ENCODE measurements at regions not wholly inside any gene's neighbourhood (a gene's known extent, or its start where the extent isn't known, plus 50 kb on each side); places are given as distances from the start of the nearest gene placed in this dataset.

GRCh38 chr16:13781169-13781564, 138.8 kb upstream of the ERCC4 start:
- Histone ChIP-seq H3K9me3 (ENCODE audit: control insufficient read depth, insufficient read depth, low read depth, low read length) (no peaks in the 10 kb centered on the region), H3K36me3 (ENCODE audit: control insufficient read depth in 2 of 2, insufficient read depth in 1 of 2, low read length in 2 of 2) (no peaks in the 10 kb centered on the region), H3K4me1 (ENCODE audit: control insufficient read depth, insufficient read depth, low read length) (no peaks in the 10 kb centered on the region), H3K27ac (ENCODE audit: extremely low read depth, low read depth, low read length) (no peak overlapping the region), H3K4me3 (ENCODE audit: low read depth, low read length) (no peak overlapping the region)
- ChIA-PET POLR2A (no interaction called here), CTCF (no interaction called here)
- TF ChIP-seq ZNF585B (tag by site-specific recombination; IDR thresholded peaks at IDR 0.05) (no peak), ZNF239 (tag by site-specific recombination; IDR thresholded peaks at IDR 0.05) (no peak), ZNF157 (tag by site-specific recombination; IDR thresholded peaks at IDR 0.05) (no peak), PRDM10 (tag by site-specific recombination; IDR thresholded peaks at IDR 0.05) (no peak), BCL11A (tag by site-specific recombination; IDR thresholded peaks at IDR 0.05; ENCODE audit: low read depth) (no peak), ZNF174 (tag by site-specific recombination; IDR thresholded peaks at IDR 0.05) (no peak), ZBTB21 (tag by site-specific recombination; IDR thresholded peaks at IDR 0.05) (no peak), SP7 (tag by site-specific recombination; IDR thresholded peaks at IDR 0.05) (no peak), ZNF394 (tag by site-specific recombination; IDR thresholded peaks at IDR 0.05; ENCODE audit: borderline replicate concordance) (no peak), ZNF311 (tag by site-specific recombination; IDR thresholded peaks at IDR 0.05; ENCODE audit: borderline replicate concordance) (no peak), ZNF549 (tag by site-specific recombination; IDR thresholded peaks at IDR 0.05) (no peak), ZNF791 (tag by site-specific recombination; IDR thresholded peaks at IDR 0.05) (no peak), ZNF561 (tag by site-specific recombination; IDR thresholded peaks at IDR 0.05; ENCODE audit: borderline replicate concordance) (no peak), ZNF37A (tag by site-specific recombination; IDR thresholded peaks at IDR 0.05) (no peak), OVOL3 (tag by site-specific recombination; IDR thresholded peaks at IDR 0.05) (no peak), ZNF175 (tag by site-specific recombination; IDR thresholded peaks at IDR 0.05) (no peak)
- TF ChIP-seq, protein P1, sequence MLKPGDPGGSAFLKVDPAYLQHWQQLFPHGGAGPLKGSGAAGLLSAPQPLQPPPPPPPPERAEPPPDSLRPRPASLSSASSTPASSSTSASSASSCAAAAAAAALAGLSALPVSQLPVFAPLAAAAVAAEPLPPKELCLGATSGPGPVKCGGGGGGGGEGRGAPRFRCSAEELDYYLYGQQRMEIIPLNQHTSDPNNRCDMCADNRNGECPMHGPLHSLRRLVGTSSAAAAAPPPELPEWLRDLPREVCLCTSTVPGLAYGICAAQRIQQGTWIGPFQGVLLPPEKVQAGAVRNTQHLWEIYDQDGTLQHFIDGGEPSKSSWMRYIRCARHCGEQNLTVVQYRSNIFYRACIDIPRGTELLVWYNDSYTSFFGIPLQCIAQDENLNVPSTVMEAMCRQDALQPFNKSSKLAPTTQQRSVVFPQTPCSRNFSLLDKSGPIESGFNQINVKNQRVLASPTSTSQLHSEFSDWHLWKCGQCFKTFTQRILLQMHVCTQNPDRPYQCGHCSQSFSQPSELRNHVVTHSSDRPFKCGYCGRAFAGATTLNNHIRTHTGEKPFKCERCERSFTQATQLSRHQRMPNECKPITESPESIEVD (tag by site-specific recombination; IDR thresholded peaks at IDR 0.05), result no peak
- TF ChIP-seq, protein P2, sequence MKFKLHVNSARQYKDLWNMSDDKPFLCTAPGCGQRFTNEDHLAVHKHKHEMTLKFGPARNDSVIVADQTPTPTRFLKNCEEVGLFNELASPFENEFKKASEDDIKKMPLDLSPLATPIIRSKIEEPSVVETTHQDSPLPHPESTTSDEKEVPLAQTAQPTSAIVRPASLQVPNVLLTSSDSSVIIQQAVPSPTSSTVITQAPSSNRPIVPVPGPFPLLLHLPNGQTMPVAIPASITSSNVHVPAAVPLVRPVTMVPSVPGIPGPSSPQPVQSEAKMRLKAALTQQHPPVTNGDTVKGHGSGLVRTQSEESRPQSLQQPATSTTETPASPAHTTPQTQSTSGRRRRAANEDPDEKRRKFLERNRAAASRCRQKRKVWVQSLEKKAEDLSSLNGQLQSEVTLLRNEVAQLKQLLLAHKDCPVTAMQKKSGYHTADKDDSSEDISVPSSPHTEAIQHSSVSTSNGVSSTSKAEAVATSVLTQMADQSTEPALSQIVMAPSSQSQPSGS (tag by site-specific recombination; IDR thresholded peaks at IDR 0.05; ENCODE audit: low read depth), result no peak

DNA sequence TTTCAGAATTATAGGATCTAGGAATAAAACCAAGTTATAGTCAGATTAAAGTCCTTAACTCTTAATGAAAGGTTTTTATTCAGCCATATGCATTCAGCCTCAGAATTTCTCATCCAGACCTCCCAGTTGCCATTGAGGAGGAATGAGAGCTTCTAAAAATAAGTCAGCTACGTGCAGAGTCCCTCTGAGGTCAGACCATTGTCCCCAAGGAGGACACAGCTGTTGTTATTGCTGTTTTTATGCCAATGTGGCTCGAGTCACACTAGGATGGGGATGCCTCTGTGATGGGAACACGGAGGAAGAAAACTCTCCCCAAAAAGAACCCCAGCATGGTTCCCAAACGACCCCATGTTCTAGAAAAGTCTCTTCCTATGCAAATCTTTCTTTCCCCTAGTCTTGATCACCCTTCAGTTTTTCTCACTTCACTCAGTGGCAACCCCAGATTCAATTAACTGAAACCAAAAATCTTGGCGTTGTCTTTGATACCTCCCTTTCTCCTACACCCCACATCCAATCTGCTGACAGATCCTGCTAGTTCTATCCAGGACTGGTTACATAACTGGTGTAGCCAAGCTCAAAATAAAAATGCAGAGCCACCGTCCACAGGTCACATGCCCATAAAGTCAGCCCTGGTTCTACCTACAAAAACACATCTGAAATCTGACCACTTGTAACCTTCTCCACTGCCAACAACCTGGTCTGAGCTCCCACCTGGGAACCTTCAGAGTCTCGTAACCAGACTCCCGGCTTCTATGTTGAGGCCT, 138.2 kb upstream of the ERCC4 start:
- Histone ChIP-seq H3K4me3 (ENCODE audit: low read depth, low read length) (no peak overlapping the region), H3K9me3 (ENCODE audit: control insufficient read depth, insufficient read depth, low read depth, low read length) (no peaks in the 10 kb centered on the region), H3K4me1 (ENCODE audit: control insufficient read depth, insufficient read depth, low read length) (no peaks in the 10 kb centered on the region), H3K36me3 (ENCODE audit: control insufficient read depth in 2 of 2, insufficient read depth in 1 of 2, low read length in 2 of 2) (no peaks in the 10 kb centered on the region), H3K27ac (ENCODE audit: extremely low read depth, low read depth, low read length) (no peak overlapping the region)
- CTCF ChIA-PET, result no interaction called here
- POLR2A ChIA-PET, result no interaction called here
- no peak for TF ChIP-seq ZNF26 (tag by site-specific recombination; IDR thresholded peaks at IDR 0.05)
- TF ChIP-seq, protein P2 (tag by site-specific recombination; IDR thresholded peaks at IDR 0.05; ENCODE audit: low read depth), result no peak
- TF ChIP-seq ZNF664 (tag by site-specific recombination; IDR thresholded peaks at IDR 0.05), result no peak
- no peak for TF ChIP-seq ZNF707 (tag by site-specific recombination; IDR thresholded peaks at IDR 0.05)
- TF ChIP-seq ZNF544 (tag by site-specific recombination; IDR thresholded peaks at IDR 0.05), result no peak
- no peak for TF ChIP-seq ZNF658 (tag by site-specific recombination; IDR thresholded peaks at IDR 0.05)
- TF ChIP-seq, protein P3, sequence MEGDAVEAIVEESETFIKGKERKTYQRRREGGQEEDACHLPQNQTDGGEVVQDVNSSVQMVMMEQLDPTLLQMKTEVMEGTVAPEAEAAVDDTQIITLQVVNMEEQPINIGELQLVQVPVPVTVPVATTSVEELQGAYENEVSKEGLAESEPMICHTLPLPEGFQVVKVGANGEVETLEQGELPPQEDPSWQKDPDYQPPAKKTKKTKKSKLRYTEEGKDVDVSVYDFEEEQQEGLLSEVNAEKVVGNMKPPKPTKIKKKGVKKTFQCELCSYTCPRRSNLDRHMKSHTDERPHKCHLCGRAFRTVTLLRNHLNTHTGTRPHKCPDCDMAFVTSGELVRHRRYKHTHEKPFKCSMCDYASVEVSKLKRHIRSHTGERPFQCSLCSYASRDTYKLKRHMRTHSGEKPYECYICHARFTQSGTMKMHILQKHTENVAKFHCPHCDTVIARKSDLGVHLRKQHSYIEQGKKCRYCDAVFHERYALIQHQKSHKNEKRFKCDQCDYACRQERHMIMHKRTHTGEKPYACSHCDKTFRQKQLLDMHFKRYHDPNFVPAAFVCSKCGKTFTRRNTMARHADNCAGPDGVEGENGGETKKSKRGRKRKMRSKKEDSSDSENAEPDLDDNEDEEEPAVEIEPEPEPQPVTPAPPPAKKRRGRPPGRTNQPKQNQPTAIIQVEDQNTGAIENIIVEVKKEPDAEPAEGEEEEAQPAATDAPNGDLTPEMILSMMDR (tag by site-specific recombination; IDR thresholded peaks at IDR 0.05), result no peak
